ENCODE measurements at regions not wholly inside any gene's neighbourhood (a gene's known extent, or its start where the extent isn't known, plus 50 kb on each side); places are given as distances from the start of the nearest gene placed in this dataset.

DNA sequence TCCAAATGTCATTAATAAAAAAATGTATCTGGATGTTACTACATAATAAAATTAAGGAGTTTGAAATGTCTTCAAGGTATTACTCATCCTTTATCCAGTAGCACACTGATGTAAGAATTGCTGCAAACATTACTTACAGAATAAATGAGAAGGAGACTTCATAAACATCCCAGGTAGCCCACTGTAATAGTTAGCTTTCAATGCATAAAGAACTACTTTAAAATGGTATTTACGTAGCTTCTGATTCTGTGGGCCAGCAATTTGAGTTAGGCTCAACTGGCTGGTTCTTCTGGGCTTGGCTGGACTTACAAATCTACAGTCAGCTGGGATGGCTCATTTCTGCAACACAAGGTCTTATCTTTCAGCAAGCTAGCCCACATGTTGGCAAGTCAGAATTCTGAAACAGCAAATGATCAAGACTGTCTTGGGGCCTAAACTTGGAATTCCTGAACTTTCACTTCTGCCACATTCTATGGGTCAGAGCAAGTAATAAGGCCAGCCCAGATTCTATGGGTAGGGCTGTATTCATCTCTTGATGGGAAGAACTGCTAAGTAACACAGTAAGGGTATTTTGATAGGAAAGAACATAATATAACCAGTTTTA is 522.5 kb downstream of the IQCM start:
- TF ChIP-seq, protein P1, sequence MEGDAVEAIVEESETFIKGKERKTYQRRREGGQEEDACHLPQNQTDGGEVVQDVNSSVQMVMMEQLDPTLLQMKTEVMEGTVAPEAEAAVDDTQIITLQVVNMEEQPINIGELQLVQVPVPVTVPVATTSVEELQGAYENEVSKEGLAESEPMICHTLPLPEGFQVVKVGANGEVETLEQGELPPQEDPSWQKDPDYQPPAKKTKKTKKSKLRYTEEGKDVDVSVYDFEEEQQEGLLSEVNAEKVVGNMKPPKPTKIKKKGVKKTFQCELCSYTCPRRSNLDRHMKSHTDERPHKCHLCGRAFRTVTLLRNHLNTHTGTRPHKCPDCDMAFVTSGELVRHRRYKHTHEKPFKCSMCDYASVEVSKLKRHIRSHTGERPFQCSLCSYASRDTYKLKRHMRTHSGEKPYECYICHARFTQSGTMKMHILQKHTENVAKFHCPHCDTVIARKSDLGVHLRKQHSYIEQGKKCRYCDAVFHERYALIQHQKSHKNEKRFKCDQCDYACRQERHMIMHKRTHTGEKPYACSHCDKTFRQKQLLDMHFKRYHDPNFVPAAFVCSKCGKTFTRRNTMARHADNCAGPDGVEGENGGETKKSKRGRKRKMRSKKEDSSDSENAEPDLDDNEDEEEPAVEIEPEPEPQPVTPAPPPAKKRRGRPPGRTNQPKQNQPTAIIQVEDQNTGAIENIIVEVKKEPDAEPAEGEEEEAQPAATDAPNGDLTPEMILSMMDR (IDR thresholded peaks at IDR 0.05): no peak
- TF ChIP-seq POLR2A (IDR thresholded peaks at IDR 0.05): no peak
